ENCODE measurements at regions not wholly inside any gene's neighbourhood (a gene's known extent, or its start where the extent isn't known, plus 50 kb on each side); places are given as distances from the start of the nearest gene placed in this dataset.

GRCh38 chr12:47576289-47576945 lies 129.4 kb downstream of the RPAP3 start:
- TF ChIP-seq CTCF (conservative IDR thresholded peaks at IDR 0.05; ENCODE audit: low read depth, low read length) (no peak), POLR2A (IDR thresholded peaks at IDR 0.05; ENCODE audit: low read depth, low read length) (no peak), RAD21 (IDR thresholded peaks at IDR 0.05; ENCODE audit: low read length) (no peak), CEBPB (IDR thresholded peaks at IDR 0.05; ENCODE audit: low read depth, low read length) (no peak), MXI1 (IDR thresholded peaks at IDR 0.05; ENCODE audit: borderline replicate concordance, low read depth, low read length) (no peak), RCOR1 (IDR thresholded peaks at IDR 0.05; ENCODE audit: insufficient replicate concordance, low read length) (no peak), BHLHE40 (IDR thresholded peaks at IDR 0.05; ENCODE audit: low read depth, low read length) (no peak)
- TF ChIP-seq, protein P1, sequence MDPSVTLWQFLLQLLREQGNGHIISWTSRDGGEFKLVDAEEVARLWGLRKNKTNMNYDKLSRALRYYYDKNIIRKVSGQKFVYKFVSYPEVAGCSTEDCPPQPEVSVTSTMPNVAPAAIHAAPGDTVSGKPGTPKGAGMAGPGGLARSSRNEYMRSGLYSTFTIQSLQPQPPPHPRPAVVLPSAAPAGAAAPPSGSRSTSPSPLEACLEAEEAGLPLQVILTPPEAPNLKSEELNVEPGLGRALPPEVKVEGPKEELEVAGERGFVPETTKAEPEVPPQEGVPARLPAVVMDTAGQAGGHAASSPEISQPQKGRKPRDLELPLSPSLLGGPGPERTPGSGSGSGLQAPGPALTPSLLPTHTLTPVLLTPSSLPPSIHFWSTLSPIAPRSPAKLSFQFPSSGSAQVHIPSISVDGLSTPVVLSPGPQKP (IDR thresholded peaks at IDR 0.05; ENCODE audit: borderline replicate concordance, low read depth, low read length) = no peak
